CD8-positive, alpha-beta memory T cell (primary cell): ENCODE measurements at regions not wholly inside any gene's neighbourhood (a gene's known extent, or its start where the extent isn't known, plus 50 kb on each side); places are given as distances from the start of the nearest gene placed in this dataset.

Source experiments
- CTCF ChIA-PET: fragments of 350-600 bp; sonication (Branson Sonifier 250); formaldehyde crosslinking; loops from one replicate; lab custom pipeline; 2021; ENCODE audit warnings: antibody characterized with exemption; lab: Charles Lee
- POLR2A ChIA-PET: fragments of 350-600 bp; sonication (Branson Sonifier 250); formaldehyde crosslinking; loops from one replicate; lab custom pipeline; 2021; ENCODE audit warnings: antibody characterized with exemption; lab: Charles Lee
- DNase-seq, 5 donors: peaks; one replicate each; pipeline versions ENCODE4 v3.0.0 to v3.0.0-alpha.2; 2020 to 2022; ENCODE audit warnings: mixed read lengths in 1 of 5
- H3K27ac ChIP-seq: one replicate; pipeline ENCODE4 v1.7.0; 2013; ENCODE audit warnings: low read depth, mild to moderate bottlenecking, low read length, moderate library complexity
- H3K27me3 ChIP-seq: 2 replicates; pipeline ENCODE4 v1.7.0; 2013; ENCODE audit warnings: low read length, mild to moderate bottlenecking; ENCODE audit not compliant: insufficient read depth, poor library complexity, severe bottlenecking
- H3K36me3 ChIP-seq: 2 replicates; pipeline ENCODE4 v1.7.0; 2013; ENCODE audit warnings: mild to moderate bottlenecking, low read length, moderate library complexity; ENCODE audit not compliant: insufficient read depth
- H3K4me1 ChIP-seq: 2 replicates; pipeline ENCODE4 v1.7.0; 2013; ENCODE audit warnings: mild to moderate bottlenecking, low read length, moderate library complexity; ENCODE audit not compliant: insufficient read depth
- H3K4me3 ChIP-seq: 2 replicates; pipeline ENCODE4 v1.7.0; 2013; ENCODE audit warnings: mild to moderate bottlenecking, low read length
- H3K9me3 ChIP-seq: 2 replicates; pipeline ENCODE4 v1.7.0; 2013; ENCODE audit warnings: mild to moderate bottlenecking, low read length
- H3K27ac Mint-ChIP-seq, 8 donors: one replicate each; pipeline ENCODE4 v1.8.0; 2020 to 2021; ENCODE audit warnings: mixed read lengths in 8 of 8, mild to moderate bottlenecking in 6 of 8, inconsistent platforms in 3 of 8, moderate library complexity in 3 of 8
- H3K27me3 Mint-ChIP-seq, 2 donors: one replicate each; pipeline ENCODE4 v1.8.0; 2020 to 2021; ENCODE audit warnings: mixed read lengths in 2 of 2, mild to moderate bottlenecking in 1 of 2, moderate library complexity in 1 of 2
- H3K36me3 Mint-ChIP-seq, 3 donors: one replicate each; pipeline ENCODE4 v1.8.0; 2020 to 2021; ENCODE audit warnings: mixed read lengths in 3 of 3, inconsistent platforms in 1 of 3, mild to moderate bottlenecking in 1 of 3
- H3K4me1 Mint-ChIP-seq, 3 donors: one replicate each; pipeline ENCODE4 v1.8.0; 2020 to 2021; ENCODE audit warnings: mixed read lengths in 3 of 3, inconsistent platforms in 1 of 3, mild to moderate bottlenecking in 1 of 3
- H3K4me3 Mint-ChIP-seq, 7 donors: one replicate each; pipeline ENCODE4 v1.8.0; 2020 to 2021; ENCODE audit warnings: mixed read lengths in 7 of 7, mild to moderate bottlenecking in 6 of 7, moderate library complexity in 4 of 7, inconsistent platforms in 2 of 7
- H3K9me3 Mint-ChIP-seq, 5 donors: one replicate each; pipeline ENCODE4 v1.8.0; 2020 to 2022; ENCODE audit warnings: mixed read lengths in 5 of 5, mild to moderate bottlenecking in 3 of 5, moderate library complexity in 2 of 5, inconsistent platforms in 1 of 5

GRCh38 chr10:20405050-20405449 is 492.1 kb downstream of the NEBL start:
- no peaks in the 10 kb centered on the region for H3K27me3 ChIP-seq
- Mint-ChIP-seq H3K36me3 (no peaks in the 10 kb centered on the region), H3K4me3 (no peak overlapping the region), H3K9me3 (peaks cover 4 to 8% (median 7%) of the 10 kb centered on the region in 5 donors), H3K27me3 (peaks cover 0 to 1% of the 10 kb centered on the region in 2 donors), H3K4me1 (no peaks in the 10 kb centered on the region), H3K27ac (no peak overlapping the region)
- no peaks in the 10 kb centered on the region for H3K4me1 ChIP-seq
- ChIA-PET CTCF (no interaction called here), POLR2A (no interaction called here)
- H3K27ac ChIP-seq = no peak overlapping the region
- no peaks in the 10 kb centered on the region for H3K9me3 ChIP-seq
- H3K36me3 ChIP-seq = no peaks in the 10 kb centered on the region
- no peak overlapping the region for H3K4me3 ChIP-seq
- no peak for DNase-seq

- CTCF ChIA-PET = no interaction called here
Measured at GRCh38 chr10:20399772-20400171, 497.3 kb downstream of the NEBL start.

GRCh38 chr10:20396701-20397100 is 500.4 kb downstream of the NEBL start:
- H3K36me3 Mint-ChIP-seq = peaks cover 0 to 2% (median 0%) of the 10 kb centered on the region in 3 donors
- H3K4me3 Mint-ChIP-seq = no peak overlapping the region
- H3K27ac Mint-ChIP-seq = no peak overlapping the region
- H3K4me1 Mint-ChIP-seq = no peaks in the 10 kb centered on the region
- ChIA-PET CTCF (no interaction called here), POLR2A (no interaction called here)
- no peak for DNase-seq
- no peak overlapping the region for H3K4me3 ChIP-seq
- H3K36me3 ChIP-seq = no peaks in the 10 kb centered on the region
- no peak overlapping the region for H3K27ac ChIP-seq
- no peaks in the 10 kb centered on the region for H3K9me3 ChIP-seq
- peaks cover 0 to 12% (median 4%) of the 10 kb centered on the region in 5 donors for H3K9me3 Mint-ChIP-seq
- no peaks in the 10 kb centered on the region for H3K27me3 ChIP-seq
- H3K4me1 ChIP-seq = no peaks in the 10 kb centered on the region
- H3K27me3 Mint-ChIP-seq = no peaks in the 10 kb centered on the region

More at GRCh38 chr10:20399772-20400171, 497.3 kb downstream of the NEBL start:
- H3K4me3 ChIP-seq = no peak overlapping the region
- peaks cover 0 to 2% (median 0%) of the 10 kb centered on the region in 3 donors for H3K36me3 Mint-ChIP-seq
- POLR2A ChIA-PET = no interaction called here
- H3K27me3 Mint-ChIP-seq = peaks cover 0 to 1% of the 10 kb centered on the region in 2 donors
- H3K27me3 ChIP-seq = no peaks in the 10 kb centered on the region
- no peak overlapping the region for H3K27ac ChIP-seq
- H3K4me1 Mint-ChIP-seq = no peaks in the 10 kb centered on the region
- H3K4me3 Mint-ChIP-seq = no peak overlapping the region
- no peak overlapping the region for H3K27ac Mint-ChIP-seq
- no peaks in the 10 kb centered on the region for H3K9me3 ChIP-seq
- H3K4me1 ChIP-seq = no peaks in the 10 kb centered on the region
- H3K36me3 ChIP-seq = no peaks in the 10 kb centered on the region
- H3K9me3 Mint-ChIP-seq = peaks cover 0 to 18% (median 5%) of the 10 kb centered on the region in 5 donors
- DNase-seq = no peak

DNA sequence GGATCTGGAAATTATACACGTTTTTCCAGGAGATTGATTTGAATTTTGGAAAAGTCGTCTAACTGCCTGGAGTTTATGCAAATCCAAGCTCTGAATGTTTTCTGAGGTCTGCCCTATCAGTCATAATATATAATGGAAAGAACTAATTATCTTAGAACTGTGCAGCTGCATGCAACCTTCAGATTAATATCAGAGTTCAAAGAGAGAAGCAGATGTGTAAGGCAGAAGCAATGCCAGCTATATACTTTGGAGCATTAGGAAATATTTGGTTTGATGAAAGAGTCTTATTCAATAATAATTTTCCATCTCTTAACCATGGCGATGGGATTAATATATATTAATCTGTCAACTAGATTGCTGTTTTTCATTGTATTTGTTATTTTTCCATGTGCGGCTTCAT is 500.9 kb downstream of the NEBL start:
- Histone ChIP-seq H3K36me3 (no peaks in the 10 kb centered on the region), H3K4me1 (no peaks in the 10 kb centered on the region), H3K4me3 (no peak overlapping the region), H3K27ac (no peak overlapping the region), H3K9me3 (no peaks in the 10 kb centered on the region), H3K27me3 (no peaks in the 10 kb centered on the region)
- DNase-seq = no peak
- H3K4me1 Mint-ChIP-seq = no peaks in the 10 kb centered on the region
- H3K27me3 Mint-ChIP-seq = no peaks in the 10 kb centered on the region
- ChIA-PET POLR2A (no interaction called here), CTCF (no interaction called here)
- H3K4me3 Mint-ChIP-seq = no peak overlapping the region
- H3K9me3 Mint-ChIP-seq = peaks cover 0 to 14% (median 4%) of the 10 kb centered on the region in 5 donors
- no peak overlapping the region for H3K27ac Mint-ChIP-seq
- H3K36me3 Mint-ChIP-seq = peaks cover 0 to 2% (median 0%) of the 10 kb centered on the region in 3 donors

DNA sequence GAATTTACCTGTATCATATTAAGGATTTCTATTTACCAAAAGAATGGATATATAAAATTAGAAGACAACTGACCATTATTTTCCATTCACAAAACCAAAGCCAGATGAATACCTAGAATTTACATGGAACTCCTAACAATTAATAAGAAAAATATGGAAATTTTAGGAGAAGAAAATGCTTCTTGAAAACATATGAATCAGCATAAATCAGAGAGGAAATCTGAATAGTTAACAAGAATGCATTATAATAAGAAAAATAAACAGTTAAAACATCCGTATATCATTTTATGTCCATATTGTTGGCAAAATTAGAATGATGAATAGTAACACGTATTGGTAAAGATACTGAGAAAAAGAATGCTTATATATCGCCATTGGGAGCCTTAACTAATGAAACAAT is 505.5 kb downstream of the NEBL start:
- ChIA-PET CTCF (no interaction called here), POLR2A (no interaction called here)
- no peaks in the 10 kb centered on the region for H3K27me3 ChIP-seq
- H3K4me3 ChIP-seq = no peak overlapping the region
- Mint-ChIP-seq H3K4me3 (no peak overlapping the region), H3K36me3 (no peaks in the 10 kb centered on the region), H3K9me3 (peaks cover 0 to 22% (median 6%) of the 10 kb centered on the region in 5 donors), H3K4me1 (no peaks in the 10 kb centered on the region), H3K27ac (no peak overlapping the region), H3K27me3 (no peaks in the 10 kb centered on the region)
- no peaks in the 10 kb centered on the region for H3K9me3 ChIP-seq
- no peak for DNase-seq
- H3K36me3 ChIP-seq = no peaks in the 10 kb centered on the region
- no peak overlapping the region for H3K27ac ChIP-seq
- H3K4me1 ChIP-seq = no peaks in the 10 kb centered on the region

- no peaks in the 10 kb centered on the region for H3K9me3 ChIP-seq
- H3K4me3 ChIP-seq = no peak overlapping the region
- H3K36me3 ChIP-seq = no peaks in the 10 kb centered on the region
- DNase-seq = no peak
- Mint-ChIP-seq H3K4me3 (no peak overlapping the region), H3K9me3 (peaks cover 2 to 15% (median 10%) of the 10 kb centered on the region in 5 donors), H3K4me1 (no peaks in the 10 kb centered on the region), H3K27me3 (no peaks in the 10 kb centered on the region), H3K27ac (no peak overlapping the region), H3K36me3 (no peaks in the 10 kb centered on the region)
- CTCF ChIA-PET = no interaction called here
- H3K27me3 ChIP-seq = no peaks in the 10 kb centered on the region
- no peak overlapping the region for H3K27ac ChIP-seq
- H3K4me1 ChIP-seq = no peaks in the 10 kb centered on the region
- POLR2A ChIA-PET = no interaction called here
Measured at GRCh38 chr10:20381761-20382160, 515.4 kb downstream of the NEBL start.

DNA sequence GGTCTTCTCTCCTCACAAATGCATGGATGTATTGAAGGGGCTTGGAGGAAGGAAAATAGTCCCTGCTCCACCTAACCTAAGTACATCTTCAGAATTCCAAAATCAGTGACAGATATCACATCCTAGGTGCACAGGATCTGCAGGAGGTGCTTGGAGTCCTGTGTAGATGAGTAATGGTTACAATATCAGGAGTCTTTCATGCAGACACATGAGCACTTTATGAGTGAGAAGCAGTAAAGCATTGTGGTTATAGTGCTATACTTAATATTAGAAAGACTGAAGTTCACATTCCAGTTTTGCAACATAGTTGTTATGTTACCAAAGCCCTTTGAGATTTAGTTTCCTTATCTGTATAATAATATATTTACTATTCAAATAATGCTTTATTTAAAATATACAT is 516.7 kb downstream of the NEBL start:
- no peaks in the 10 kb centered on the region for H3K4me1 ChIP-seq
- CTCF ChIA-PET = no interaction called here
- H3K36me3 ChIP-seq = no peaks in the 10 kb centered on the region
- Mint-ChIP-seq H3K9me3 (peaks cover 0 to 15% (median 9%) of the 10 kb centered on the region in 5 donors), H3K27ac (no peak overlapping the region), H3K36me3 (no peaks in the 10 kb centered on the region), H3K4me3 (no peak overlapping the region), H3K4me1 (no peaks in the 10 kb centered on the region), H3K27me3 (no peaks in the 10 kb centered on the region)
- H3K4me3 ChIP-seq = no peak overlapping the region
- no peaks in the 10 kb centered on the region for H3K9me3 ChIP-seq
- H3K27ac ChIP-seq = no peak overlapping the region
- POLR2A ChIA-PET = no interaction called here
- no peaks in the 10 kb centered on the region for H3K27me3 ChIP-seq
- no peak for DNase-seq

GRCh38 chr10:20372748-20373147 is 524.4 kb downstream of the NEBL start:
- H3K27ac Mint-ChIP-seq = no peak overlapping the region
- H3K4me1 ChIP-seq = no peaks in the 10 kb centered on the region
- no peaks in the 10 kb centered on the region for H3K36me3 Mint-ChIP-seq
- H3K9me3 ChIP-seq = no peaks in the 10 kb centered on the region
- no peak overlapping the region for H3K4me3 ChIP-seq
- H3K9me3 Mint-ChIP-seq = peaks cover 5 to 20% (median 12%) of the 10 kb centered on the region in 5 donors
- H3K27ac ChIP-seq = no peak overlapping the region
- H3K4me3 Mint-ChIP-seq = no peak overlapping the region
- no peak for DNase-seq
- H3K27me3 Mint-ChIP-seq = no peaks in the 10 kb centered on the region
- ChIA-PET POLR2A (no interaction called here), CTCF (no interaction called here)
- no peaks in the 10 kb centered on the region for H3K4me1 Mint-ChIP-seq
- H3K27me3 ChIP-seq = no peaks in the 10 kb centered on the region
- no peaks in the 10 kb centered on the region for H3K36me3 ChIP-seq
